Upper lobe of left lung (tissue), 4 donors: ENCODE measurements at regions not wholly inside any gene's neighbourhood (a gene's known extent, or its start where the extent isn't known, plus 50 kb on each side); places are given as distances from the start of the nearest gene placed in this dataset.

Experiments
- EP300 ChIP-seq, 4 donors: sonication (generic); formaldehyde crosslinking; IDR thresholded peaks; one replicate each; pipeline ENCODE4 v1.5.1; 2017; ENCODE audit warnings: antibody characterized with exemption in 4 of 4, control low read depth in 2 of 4
- POLR2A ChIP-seq, 4 donors: fragments of 450-650 bp; IDR thresholded peaks; one replicate each; pipeline ENCODE4 v1.5.1; 2016 to 2017; ENCODE audit warnings: antibody characterized with exemption in 4 of 4, mild to moderate bottlenecking in 2 of 4
- POLR2AphosphoS5 ChIP-seq, 2 donors: sonication (generic); formaldehyde crosslinking; IDR thresholded peaks; one replicate each; pipeline ENCODE4 v1.5.1; 2017; ENCODE audit warnings: antibody characterized with exemption in 2 of 2
- TF ChIP-seq, protein P1 (sequence below), 6 experiments: fragments of 450-650 bp in 4 of 6; fragments of 200-600 bp in 2 of 6; sonication (generic) in 2 of 6; IDR thresholded peaks; one replicate each; pipeline ENCODE4 v1.5.1; 2016 to 2019; ENCODE audit warnings: antibody characterized with exemption in 6 of 6

DNA sequence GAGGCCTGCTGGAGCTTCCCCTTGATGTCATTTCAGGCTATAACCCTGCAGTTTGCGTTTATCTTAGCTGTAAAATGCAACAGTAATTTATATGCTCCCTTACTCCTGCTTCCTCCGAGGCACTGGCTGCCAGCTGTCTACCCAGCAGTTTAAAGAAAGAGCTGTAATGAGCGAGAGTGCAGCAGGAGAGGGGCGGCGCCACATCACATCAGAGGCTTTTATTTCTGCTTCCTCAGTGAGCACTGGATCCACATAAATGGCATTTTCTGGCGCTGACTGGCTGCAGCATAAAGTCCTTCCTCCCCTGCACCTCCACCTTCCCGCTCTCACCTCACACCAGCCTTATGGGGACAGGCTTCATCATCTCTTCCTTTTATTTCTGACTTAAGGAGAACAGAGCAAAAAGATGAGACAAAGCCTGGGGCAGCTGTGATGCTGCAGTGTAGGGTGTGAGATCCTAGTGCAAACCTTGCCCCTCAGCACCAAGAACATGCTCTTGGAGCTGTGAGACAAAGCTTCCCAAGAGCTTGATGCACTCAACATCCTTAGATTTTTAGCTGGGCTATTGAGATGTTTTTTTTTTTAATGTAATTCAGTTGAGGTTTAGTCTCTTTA lies 829.6 kb upstream of the ZNF608 start:
- TF ChIP-seq, protein P1, sequence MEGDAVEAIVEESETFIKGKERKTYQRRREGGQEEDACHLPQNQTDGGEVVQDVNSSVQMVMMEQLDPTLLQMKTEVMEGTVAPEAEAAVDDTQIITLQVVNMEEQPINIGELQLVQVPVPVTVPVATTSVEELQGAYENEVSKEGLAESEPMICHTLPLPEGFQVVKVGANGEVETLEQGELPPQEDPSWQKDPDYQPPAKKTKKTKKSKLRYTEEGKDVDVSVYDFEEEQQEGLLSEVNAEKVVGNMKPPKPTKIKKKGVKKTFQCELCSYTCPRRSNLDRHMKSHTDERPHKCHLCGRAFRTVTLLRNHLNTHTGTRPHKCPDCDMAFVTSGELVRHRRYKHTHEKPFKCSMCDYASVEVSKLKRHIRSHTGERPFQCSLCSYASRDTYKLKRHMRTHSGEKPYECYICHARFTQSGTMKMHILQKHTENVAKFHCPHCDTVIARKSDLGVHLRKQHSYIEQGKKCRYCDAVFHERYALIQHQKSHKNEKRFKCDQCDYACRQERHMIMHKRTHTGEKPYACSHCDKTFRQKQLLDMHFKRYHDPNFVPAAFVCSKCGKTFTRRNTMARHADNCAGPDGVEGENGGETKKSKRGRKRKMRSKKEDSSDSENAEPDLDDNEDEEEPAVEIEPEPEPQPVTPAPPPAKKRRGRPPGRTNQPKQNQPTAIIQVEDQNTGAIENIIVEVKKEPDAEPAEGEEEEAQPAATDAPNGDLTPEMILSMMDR (IDR thresholded peaks at IDR 0.05), result no peak
- TF ChIP-seq POLR2A (IDR thresholded peaks at IDR 0.05), result no peak
- no peak for TF ChIP-seq EP300 (IDR thresholded peaks at IDR 0.05)
- TF ChIP-seq POLR2AphosphoS5 (IDR thresholded peaks at IDR 0.05), result no peak
